WTC11 (cell line): ENCODE measurements at regions not wholly inside any gene's neighbourhood (a gene's known extent, or its start where the extent isn't known, plus 50 kb on each side); places are given as distances from the start of the nearest gene placed in this dataset.

Experiments used
- ATAC-seq: fragments of 200-7000 bp; cut with Tn5 transposase; 2 replicates; pipeline ENCODE4 v1.10.0; 2021; ENCODE audit warnings: mild to moderate bottlenecking, moderate library complexity
- CTCF ChIA-PET: fragments of 300-600 bp; sonication (Branson Sonifier 250); formaldehyde crosslinking; loops from one replicate; lab custom pipeline; 2021; ENCODE audit warnings: antibody characterized with exemption; lab: Charles Lee
- POLR2A ChIA-PET: fragments of 350-600 bp; sonication (Branson Sonifier 250); formaldehyde crosslinking; loops from one replicate; lab custom pipeline; 2021; ENCODE audit warnings: antibody characterized with exemption; lab: Charles Lee
- DNase-seq: peaks from one replicate; pipeline ENCODE4 v3.0.0; 2021; ENCODE audit warnings: low spot score
- H3K27ac Mint-ChIP-seq: 2 replicates; pipeline ENCODE4 v1.8.0; 2021; ENCODE audit warnings: mixed read lengths
- H3K27me3 Mint-ChIP-seq: 2 replicates; pipeline ENCODE4 v1.8.0; 2021; ENCODE audit warnings: low read depth, mild to moderate bottlenecking, moderate library complexity, mixed read lengths
- H3K36me3 Mint-ChIP-seq: 2 replicates; pipeline ENCODE4 v1.8.0; 2021; ENCODE audit warnings: mixed read lengths
- H3K4me1 Mint-ChIP-seq: 2 replicates; pipeline ENCODE4 v1.8.0; 2022; ENCODE audit warnings: mixed read lengths
- H3K4me3 Mint-ChIP-seq: 2 replicates; pipeline ENCODE4 v1.8.0; 2021; ENCODE audit warnings: mild to moderate bottlenecking, moderate library complexity, mixed read lengths
- H3K9me3 Mint-ChIP-seq: 2 replicates; pipeline ENCODE4 v1.8.0; 2021; ENCODE audit warnings: mixed read lengths
- ARID4B ChIP-seq: sonication (generic); formaldehyde crosslinking; IDR thresholded peaks from 2 replicates; pipeline ENCODE4 v1.8.0; 2023; ENCODE audit warnings: missing genetic modification reagents, mild to moderate bottlenecking, borderline replicate concordance
- ATF2 ChIP-seq: sonication (generic); formaldehyde crosslinking; IDR thresholded peaks from 2 replicates; pipeline ENCODE4 v1.8.1; 2022; ENCODE audit warnings: low read depth, missing genetic modification reagents, borderline replicate concordance
- CDX4 ChIP-seq: fragments of 250-450 bp; sonication (Bioruptor Pico); IDR thresholded peaks from 2 replicates; pipeline ENCODE4 v1.9.0; 2021; ENCODE audit warnings: moderate library complexity, mild to moderate bottlenecking, inconsistent platforms, borderline replicate concordance
- GABPB1 ChIP-seq: sonication (generic); formaldehyde crosslinking; IDR thresholded peaks from 2 replicates; pipeline ENCODE4 v1.8.1; 2023; ENCODE audit warnings: mild to moderate bottlenecking, missing genetic modification reagents
- HMGA2 ChIP-seq: fragments of 250-450 bp; sonication (Bioruptor Pico); IDR thresholded peaks from 2 replicates; pipeline ENCODE4 v1.4.0; 2021; ENCODE audit warnings: mild to moderate bottlenecking, moderate library complexity
- IRF2 ChIP-seq: sonication (generic); formaldehyde crosslinking; IDR thresholded peaks from 2 replicates; pipeline ENCODE4 v1.8.0; 2022; ENCODE audit warnings: low read depth, missing genetic modification reagents, borderline replicate concordance
- JAZF1 ChIP-seq: fragments of 250-450 bp; sonication (Bioruptor Pico); IDR thresholded peaks from 2 replicates; pipeline ENCODE4 v1.9.0; 2021; ENCODE audit warnings: moderate library complexity, mild to moderate bottlenecking, inconsistent platforms
- JUN ChIP-seq: sonication (generic); formaldehyde crosslinking; IDR thresholded peaks from 2 replicates; pipeline ENCODE4 v1.8.0; 2023; ENCODE audit warnings: mild to moderate bottlenecking, missing genetic modification reagents
- KAT7 ChIP-seq: sonication (generic); formaldehyde crosslinking; IDR thresholded peaks from 2 replicates; pipeline ENCODE4 v1.8.1; 2023; ENCODE audit warnings: missing genetic modification reagents, mild to moderate bottlenecking, borderline replicate concordance
- MLX ChIP-seq: sonication (generic); formaldehyde crosslinking; IDR thresholded peaks from 2 replicates; pipeline ENCODE4 v1.8.1; 2023; ENCODE audit warnings: mild to moderate bottlenecking, missing genetic modification reagents, moderate library complexity
- MXD4 ChIP-seq: fragments of 250-450 bp; sonication (Bioruptor Pico); IDR thresholded peaks from 2 replicates; pipeline ENCODE4 v1.8.0; 2021; ENCODE audit warnings: mild to moderate bottlenecking, moderate library complexity, borderline replicate concordance
- NR1H2 ChIP-seq: sonication (generic); formaldehyde crosslinking; IDR thresholded peaks from 2 replicates; pipeline ENCODE4 v1.9.0; 2021; ENCODE audit warnings: mild to moderate bottlenecking, moderate library complexity, missing genetic modification reagents
- NR2C2 ChIP-seq: sonication (generic); formaldehyde crosslinking; IDR thresholded peaks from 2 replicates; pipeline ENCODE4 v1.8.0; 2022; ENCODE audit warnings: mild to moderate bottlenecking, missing genetic modification reagents
- OVOL2 ChIP-seq: fragments of 250-450 bp; sonication (Bioruptor Pico); IDR thresholded peaks from 2 replicates; pipeline ENCODE4 v1.9.0; 2021; ENCODE audit warnings: mild to moderate bottlenecking, borderline replicate concordance
- PRRX2 ChIP-seq: fragments of 250-450 bp; sonication (Bioruptor Pico); IDR thresholded peaks from 2 replicates; pipeline ENCODE4 v1.8.0; 2021; ENCODE audit warnings: mild to moderate bottlenecking
- SMAD3 ChIP-seq: sonication (generic); formaldehyde crosslinking; IDR thresholded peaks from 2 replicates; pipeline ENCODE4 v1.8.0; 2022; ENCODE audit warnings: missing genetic modification reagents, mild to moderate bottlenecking, borderline replicate concordance
- STAT6 ChIP-seq: sonication (generic); formaldehyde crosslinking; conservative IDR thresholded peaks from 2 replicates; pipeline ENCODE4 v1.8.1; 2023; ENCODE audit warnings: mild to moderate bottlenecking, low read depth, missing genetic modification reagents, moderate library complexity
- TP53 ChIP-seq: sonication (generic); formaldehyde crosslinking; IDR thresholded peaks from 2 replicates; pipeline ENCODE4 v1.8.1; 2023; ENCODE audit warnings: mild to moderate bottlenecking, missing genetic modification reagents
- ZNF219 ChIP-seq: sonication (generic); formaldehyde crosslinking; IDR thresholded peaks from 2 replicates; pipeline ENCODE4 v1.8.0; 2023; ENCODE audit warnings: missing genetic modification reagents, mild to moderate bottlenecking, borderline replicate concordance
- ZNF232 ChIP-seq: sonication (generic); formaldehyde crosslinking; IDR thresholded peaks from 2 replicates; pipeline ENCODE4 v1.8.0; 2022; ENCODE audit warnings: mild to moderate bottlenecking, missing genetic modification reagents
- ZNF263 ChIP-seq: sonication (generic); formaldehyde crosslinking; IDR thresholded peaks from 2 replicates; pipeline ENCODE4 v1.8.1; 2022; ENCODE audit warnings: low read depth, mild to moderate bottlenecking, moderate library complexity, missing genetic modification reagents

- TF ChIP-seq ZNF219 (no peak), NR2C2 (CRISPR knock-in tag) (no peak)
- ChIA-PET CTCF (interaction anchor here (1.8 to 2.0 kb wide), 2 partner anchors 18 to 420 kb away, joined by 4 to 5 read pairs; no protein-coding TSS in a partner anchor), POLR2A (no interaction called here)
- Mint-ChIP-seq H3K27me3 (no peaks in the 10 kb centered on the region), H3K4me3 (no peak overlapping the region), H3K4me1 (no peaks in the 10 kb centered on the region), H3K9me3 (no peaks in the 10 kb centered on the region), H3K36me3 (no peaks in the 10 kb centered on the region), H3K27ac (no peak overlapping the region)
- DNase-seq: no peak
- no peak for ATAC-seq
Measured at GRCh38 chr4:54959651-54960116, 165.7 kb downstream of the KDR start.

- no peak for TF ChIP-seq ZNF219
- TF ChIP-seq MLX (CRISPR knock-in tag): no peak
- TF ChIP-seq ZNF263 (CRISPR knock-in tag): no peak
- no peak for TF ChIP-seq OVOL2 (CRISPR knock-in tag)
- no peak for TF ChIP-seq PRRX2 (CRISPR knock-in tag)
- TF ChIP-seq KAT7 (CRISPR knock-in tag): no peak
- TF ChIP-seq IRF2 (CRISPR knock-in tag): no peak
- TF ChIP-seq ZNF232 (CRISPR knock-in tag): no peak
- TF ChIP-seq TP53 (CRISPR knock-in tag): no peak
- no peak for TF ChIP-seq SMAD3 (CRISPR knock-in tag)
- no peak for TF ChIP-seq JUN
- no peak for TF ChIP-seq ATF2 (CRISPR knock-in tag)
- TF ChIP-seq JAZF1 (CRISPR knock-in tag): no peak
- TF ChIP-seq CDX4 (CRISPR knock-in tag): no peak
- no peak for TF ChIP-seq NR1H2
- no peak for TF ChIP-seq HMGA2
- no peak for TF ChIP-seq MXD4
- no peak for TF ChIP-seq GABPB1 (CRISPR knock-in tag)
- TF ChIP-seq ARID4B (CRISPR knock-in tag): no peak
- TF ChIP-seq STAT6 (CRISPR knock-in tag): no peak
- Mint-ChIP-seq H3K36me3 (no peaks in the 10 kb centered on the region), H3K27ac (no peak overlapping the region), H3K27me3 (no peaks in the 10 kb centered on the region), H3K4me3 (no peak overlapping the region), H3K9me3 (no peaks in the 10 kb centered on the region), H3K4me1 (no peaks in the 10 kb centered on the region)
- no peak for ATAC-seq
- ChIA-PET CTCF (no interaction called here), POLR2A (no interaction called here)
- DNase-seq: no peak
Measured at GRCh38 chr4:54959131-54959530, 166.3 kb downstream of the KDR start.
